ENCODE measurements at regions not wholly inside any gene's neighbourhood (a gene's known extent, or its start where the extent isn't known, plus 50 kb on each side); places are given as distances from the start of the nearest gene placed in this dataset.

DNA sequence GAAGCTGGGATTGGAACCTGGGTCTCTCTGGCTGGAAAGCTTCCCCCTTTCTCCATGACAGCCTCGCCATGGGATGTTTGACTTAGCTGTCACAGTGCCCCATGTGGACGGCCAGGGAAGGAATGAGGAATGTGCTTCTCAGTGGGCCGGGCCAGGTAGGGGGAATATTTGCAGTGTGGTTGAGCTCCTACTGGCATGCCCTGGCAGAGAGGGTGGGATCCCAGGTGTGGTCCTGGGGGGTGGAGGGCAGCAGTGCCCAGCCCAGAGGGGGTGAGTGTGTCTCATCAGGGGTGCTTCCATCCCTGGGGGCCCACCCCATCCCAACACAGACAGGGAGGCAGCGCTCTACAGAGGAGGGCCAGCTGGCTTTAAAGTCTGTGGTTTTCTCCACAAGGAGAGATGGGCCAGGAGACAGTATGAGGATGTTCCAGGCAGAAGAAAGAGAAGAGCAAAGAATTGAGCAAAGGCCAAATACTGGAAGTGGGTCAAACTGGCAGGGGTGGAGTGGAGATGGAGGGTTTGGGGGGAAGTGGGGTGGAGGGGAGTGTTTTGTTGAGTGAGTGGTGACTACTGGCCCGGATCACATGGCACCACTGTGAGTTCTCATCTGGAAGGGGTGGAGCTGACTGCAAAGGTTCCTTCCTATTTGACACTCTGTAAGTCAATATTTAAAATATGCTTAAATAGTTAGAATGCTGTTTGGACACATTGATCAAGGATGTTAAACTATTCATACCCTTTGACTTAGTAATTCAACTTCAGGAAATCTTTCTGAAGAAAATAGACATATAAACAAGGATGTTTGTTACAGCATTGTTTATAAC lies 94.0 kb downstream of the MYCN start:
- TF ChIP-seq RAD21 (IDR thresholded peaks at IDR 0.05; ENCODE audit: low read length) (no peak), POLR2A (IDR thresholded peaks at IDR 0.05; ENCODE audit: low read depth, low read length) (no peak), MAZ (IDR thresholded peaks at IDR 0.05; ENCODE audit: borderline replicate concordance, low read depth, low read length) (no peak), SMC3 (IDR thresholded peaks at IDR 0.05; ENCODE audit: low read depth, low read length) (no peak), FOS (IDR thresholded peaks at IDR 0.05; ENCODE audit: low read depth, low read length) (no peak), CHD1 (IDR thresholded peaks at IDR 0.05; ENCODE audit: low read depth, low read length) (no peak), MXI1 (IDR thresholded peaks at IDR 0.05; ENCODE audit: borderline replicate concordance, low read depth, low read length) (no peak), RFX5 (IDR thresholded peaks at IDR 0.05; ENCODE audit: low read depth, low read length) (no peak), MAFK (IDR thresholded peaks at IDR 0.05; ENCODE audit: low read depth, low read length) (no peak), CEBPB (IDR thresholded peaks at IDR 0.05; ENCODE audit: low read depth, low read length) (no peak)
- TF ChIP-seq, protein P1, sequence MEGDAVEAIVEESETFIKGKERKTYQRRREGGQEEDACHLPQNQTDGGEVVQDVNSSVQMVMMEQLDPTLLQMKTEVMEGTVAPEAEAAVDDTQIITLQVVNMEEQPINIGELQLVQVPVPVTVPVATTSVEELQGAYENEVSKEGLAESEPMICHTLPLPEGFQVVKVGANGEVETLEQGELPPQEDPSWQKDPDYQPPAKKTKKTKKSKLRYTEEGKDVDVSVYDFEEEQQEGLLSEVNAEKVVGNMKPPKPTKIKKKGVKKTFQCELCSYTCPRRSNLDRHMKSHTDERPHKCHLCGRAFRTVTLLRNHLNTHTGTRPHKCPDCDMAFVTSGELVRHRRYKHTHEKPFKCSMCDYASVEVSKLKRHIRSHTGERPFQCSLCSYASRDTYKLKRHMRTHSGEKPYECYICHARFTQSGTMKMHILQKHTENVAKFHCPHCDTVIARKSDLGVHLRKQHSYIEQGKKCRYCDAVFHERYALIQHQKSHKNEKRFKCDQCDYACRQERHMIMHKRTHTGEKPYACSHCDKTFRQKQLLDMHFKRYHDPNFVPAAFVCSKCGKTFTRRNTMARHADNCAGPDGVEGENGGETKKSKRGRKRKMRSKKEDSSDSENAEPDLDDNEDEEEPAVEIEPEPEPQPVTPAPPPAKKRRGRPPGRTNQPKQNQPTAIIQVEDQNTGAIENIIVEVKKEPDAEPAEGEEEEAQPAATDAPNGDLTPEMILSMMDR (conservative IDR thresholded peaks at IDR 0.05; ENCODE audit: low read depth, low read length), result no peak
- TF ChIP-seq, protein P2, sequence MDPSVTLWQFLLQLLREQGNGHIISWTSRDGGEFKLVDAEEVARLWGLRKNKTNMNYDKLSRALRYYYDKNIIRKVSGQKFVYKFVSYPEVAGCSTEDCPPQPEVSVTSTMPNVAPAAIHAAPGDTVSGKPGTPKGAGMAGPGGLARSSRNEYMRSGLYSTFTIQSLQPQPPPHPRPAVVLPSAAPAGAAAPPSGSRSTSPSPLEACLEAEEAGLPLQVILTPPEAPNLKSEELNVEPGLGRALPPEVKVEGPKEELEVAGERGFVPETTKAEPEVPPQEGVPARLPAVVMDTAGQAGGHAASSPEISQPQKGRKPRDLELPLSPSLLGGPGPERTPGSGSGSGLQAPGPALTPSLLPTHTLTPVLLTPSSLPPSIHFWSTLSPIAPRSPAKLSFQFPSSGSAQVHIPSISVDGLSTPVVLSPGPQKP (IDR thresholded peaks at IDR 0.05; ENCODE audit: borderline replicate concordance, low read depth, low read length), result no peak
- TF ChIP-seq, protein P3, sequence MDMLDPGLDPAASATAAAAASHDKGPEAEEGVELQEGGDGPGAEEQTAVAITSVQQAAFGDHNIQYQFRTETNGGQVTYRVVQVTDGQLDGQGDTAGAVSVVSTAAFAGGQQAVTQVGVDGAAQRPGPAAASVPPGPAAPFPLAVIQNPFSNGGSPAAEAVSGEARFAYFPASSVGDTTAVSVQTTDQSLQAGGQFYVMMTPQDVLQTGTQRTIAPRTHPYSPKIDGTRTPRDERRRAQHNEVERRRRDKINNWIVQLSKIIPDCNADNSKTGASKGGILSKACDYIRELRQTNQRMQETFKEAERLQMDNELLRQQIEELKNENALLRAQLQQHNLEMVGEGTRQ (IDR thresholded peaks at IDR 0.05; ENCODE audit: low read depth, low read length), result no peak

All from IMR-90 (cell line).